Tibial nerve (tissue), 4 donors: ENCODE measurements at regions not wholly inside any gene's neighbourhood (a gene's known extent, or its start where the extent isn't known, plus 50 kb on each side); places are given as distances from the start of the nearest gene placed in this dataset.
A peak's percentile ranks its signal among the peaks of the same experiment; 100 is the strongest.

Source experiments
- CTCF ChIP-seq, 5 experiments: fragments of 200-600 bp in 3 of 5; fragments of 450-650 bp in 2 of 5; sonication (generic) in 3 of 5; IDR thresholded peaks; one replicate each; pipeline ENCODE4 v1.5.1; 2016 to 2019; ENCODE audit warnings: antibody characterized with exemption in 5 of 5, mild to moderate bottlenecking in 3 of 5, moderate library complexity in 2 of 5
- EP300 ChIP-seq, 2 donors: sonication (generic); formaldehyde crosslinking; IDR thresholded peaks; one replicate each; pipeline ENCODE4 v1.6.1; 2017; ENCODE audit warnings: antibody characterized with exemption in 2 of 2, mild to moderate bottlenecking in 1 of 2
- POLR2A ChIP-seq, 2 donors: fragments of 450-650 bp; IDR thresholded peaks; one replicate each; pipeline ENCODE4 v1.6.1; 2017; ENCODE audit warnings: antibody characterized with exemption in 2 of 2, mild to moderate bottlenecking in 2 of 2, moderate library complexity in 2 of 2

- TF ChIP-seq CTCF (IDR thresholded peaks at IDR 0.05) (no peak), POLR2A (IDR thresholded peaks at IDR 0.05) (no peak), EP300 (IDR thresholded peaks at IDR 0.05) (peak in 1 of 2 donors; percentile 39)
These were observed 142.3 kb upstream of the TPM1 start for GRCh38 chr15:62900071-62900802.
